HG03066 (cell line): ENCODE measurements at regions not wholly inside any gene's neighbourhood (a gene's known extent, or its start where the extent isn't known, plus 50 kb on each side); places are given as distances from the start of the nearest gene placed in this dataset.
"Not testable (repeated sequence)": the region's sequence is repeated elsewhere in the genome, so short reads cannot be mapped to it uniquely, and the experiment has no call there.

Experiments used
- ATAC-seq: cut with Tn5 transposase; IDR thresholded peaks from one replicate; pipeline ENCODE4 v1.9.1; 2021; ENCODE audit warnings: low read depth; ENCODE audit not compliant: unreplicated experiment

- no peak for ATAC-seq
Measured at GRCh38 chr13:44718467-44718866, 142.3 kb upstream of the TSC22D1 start.

DNA sequence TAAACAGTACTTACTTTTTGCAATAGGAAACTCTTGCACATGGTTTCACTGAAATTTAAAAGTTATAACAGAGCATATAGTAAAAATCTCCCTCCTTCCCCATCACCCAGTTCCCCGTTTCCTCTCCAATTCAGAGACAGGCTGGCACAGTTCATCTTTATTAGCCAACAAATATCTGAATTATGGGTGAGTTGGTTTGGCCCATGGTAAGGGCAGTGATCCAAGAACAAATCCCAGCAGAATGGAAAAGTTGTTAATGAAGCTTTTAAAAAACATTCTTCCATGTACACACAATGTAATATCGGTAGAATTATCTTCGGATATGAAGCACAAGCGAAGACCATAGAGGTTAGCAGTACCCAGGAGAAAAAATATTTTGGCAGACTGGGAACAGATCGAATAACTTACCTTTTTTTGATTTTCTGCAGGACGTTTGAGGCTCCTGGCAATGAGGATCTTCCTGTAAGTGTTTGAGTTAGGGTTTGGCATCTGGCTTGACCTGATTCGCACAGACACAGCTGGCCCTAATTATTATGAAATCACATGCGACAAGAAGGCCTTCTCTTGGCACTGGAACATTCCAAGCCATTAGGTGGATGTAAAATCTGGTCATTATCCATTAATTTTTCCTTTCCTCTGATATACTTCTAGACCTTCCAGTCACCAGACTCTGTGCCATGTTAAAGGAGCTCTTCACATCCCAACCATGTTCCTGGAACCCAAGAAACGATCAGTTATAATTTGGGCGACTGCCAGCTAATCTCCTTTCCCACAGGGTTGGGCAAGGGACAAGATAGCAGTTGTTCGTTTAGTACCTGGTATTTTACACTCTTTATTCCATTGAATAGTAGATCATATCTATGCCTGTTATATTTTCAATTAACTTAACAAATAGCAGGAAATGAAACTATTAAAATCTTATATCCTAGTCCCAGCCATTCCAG, 139.4 kb upstream of the TSC22D1 start:
- ATAC-seq, result no peak

DNA sequence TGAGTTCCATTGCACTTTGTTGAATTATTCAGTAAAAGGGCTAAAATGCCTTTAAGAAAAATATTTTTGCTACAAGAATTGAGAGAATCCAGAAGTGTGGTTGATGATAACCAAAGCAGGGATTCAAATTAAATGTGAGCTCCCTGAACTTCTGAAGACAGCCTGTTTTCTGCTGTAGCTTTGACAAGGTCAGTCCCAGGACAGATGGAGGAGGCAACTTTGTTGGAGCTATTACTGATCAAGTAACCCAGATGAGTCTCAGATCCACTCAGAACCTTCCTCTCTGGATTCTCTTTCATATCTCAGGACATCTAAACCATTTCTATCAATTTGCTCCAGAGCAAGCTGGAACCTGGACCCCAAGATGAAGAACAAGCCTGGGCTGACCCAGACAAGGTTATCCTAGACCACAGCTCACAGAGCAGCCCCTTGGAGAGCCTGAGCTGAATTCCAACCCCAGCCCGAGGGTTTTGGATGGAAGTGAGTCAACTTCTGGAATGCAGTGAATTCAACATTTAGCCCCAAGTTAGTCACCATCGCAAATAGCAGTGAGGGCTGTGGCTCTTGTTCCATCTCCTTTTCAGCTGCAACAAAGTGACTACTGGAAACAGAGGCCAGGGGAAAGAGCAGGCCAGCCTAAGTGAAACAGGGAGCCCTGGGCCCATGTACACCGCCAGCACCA, 137.8 kb upstream of the TSC22D1 start:
- ATAC-seq, result no peak

GRCh38 chr13:44711706-44712105, 135.6 kb upstream of the TSC22D1 start:
- no peak for ATAC-seq

- ATAC-seq, result no peak
Measured at GRCh38 chr13:44710576-44710975, 134.4 kb upstream of the TSC22D1 start.

DNA sequence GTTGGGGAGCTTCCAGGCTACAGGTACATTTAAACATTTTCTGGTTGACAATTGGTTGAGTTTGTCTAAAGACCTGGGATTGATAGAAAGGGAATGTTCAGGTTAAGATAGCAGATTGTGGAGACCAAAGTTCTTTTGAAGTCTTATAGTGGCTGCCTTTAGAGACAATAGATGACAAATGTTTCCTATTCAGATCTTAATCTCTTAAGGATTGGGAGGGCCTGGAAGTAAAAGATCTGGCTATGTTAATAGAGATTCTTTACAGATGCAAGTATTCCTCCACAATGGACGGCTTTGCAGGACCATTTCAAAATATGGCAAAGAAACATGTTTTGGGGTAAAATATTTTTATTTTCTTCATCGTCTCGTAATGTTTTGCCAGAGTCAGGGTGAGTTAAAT, 128.7 kb upstream of the TSC22D1 start:
- ATAC-seq, result not testable (repeated sequence)

DNA sequence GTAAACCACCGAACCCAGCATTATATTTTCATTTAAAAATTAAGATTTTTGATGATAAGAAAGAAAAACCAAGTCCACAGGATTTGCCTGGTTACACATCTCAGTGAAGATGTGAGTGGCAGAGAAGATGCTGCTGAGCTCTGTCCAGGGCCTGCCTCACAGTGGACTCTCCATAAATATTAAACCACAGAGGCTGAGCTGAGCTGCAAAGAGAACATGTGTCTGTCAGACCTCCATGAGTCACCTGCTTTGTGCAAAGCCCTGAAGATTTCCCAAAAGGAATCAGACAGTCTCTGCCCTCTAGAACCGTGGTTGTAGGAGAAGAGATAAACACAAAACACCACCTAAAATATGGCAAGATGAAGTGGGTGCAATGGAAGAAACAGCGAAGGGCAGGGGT, 127.2 kb upstream of the TSC22D1 start:
- ATAC-seq, result no peak

GRCh38 chr13:44698066-44698465, 121.9 kb upstream of the TSC22D1 start:
- no peak for ATAC-seq

DNA sequence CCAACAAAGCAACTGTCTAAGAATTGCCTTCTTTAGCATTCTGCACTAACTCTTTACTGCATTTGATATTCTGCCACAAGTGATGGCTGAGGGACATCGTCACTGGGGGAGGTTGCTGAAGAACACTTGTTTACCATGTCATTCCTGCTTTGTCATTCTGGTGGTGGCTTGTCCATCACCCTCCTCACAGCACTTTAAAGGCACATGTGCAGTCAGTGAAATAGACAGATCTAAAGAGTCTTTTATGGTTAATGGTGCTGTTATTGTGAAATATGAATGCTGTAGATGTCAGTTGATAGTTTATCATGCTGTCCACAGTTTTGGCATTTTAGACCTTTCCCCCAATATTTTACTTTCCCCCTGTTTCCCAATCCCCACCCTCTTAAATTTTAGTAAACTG, 120.9 kb upstream of the TSC22D1 start:
- ATAC-seq, result no peak

- no peak for ATAC-seq
Measured at GRCh38 chr13:44695520-44695919, 119.4 kb upstream of the TSC22D1 start.

DNA sequence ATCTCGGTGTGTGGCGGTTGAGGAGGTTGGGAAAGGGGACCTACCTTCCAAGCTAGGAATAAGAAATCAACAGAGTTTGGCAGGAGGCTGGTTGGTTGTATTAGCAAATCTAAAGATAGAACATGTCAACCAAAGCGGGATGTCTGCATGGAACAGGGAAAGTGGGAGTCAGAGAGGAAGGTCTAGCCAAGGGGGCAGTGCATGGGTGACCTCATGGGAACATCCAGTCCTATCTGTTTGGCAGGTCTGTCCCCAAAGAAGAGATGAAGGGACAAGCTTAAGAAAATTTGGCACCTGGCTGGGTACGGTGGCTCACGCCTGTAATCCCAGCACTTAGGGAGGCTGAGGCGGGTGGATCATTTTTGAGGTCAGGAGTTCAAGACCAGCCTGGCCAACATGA, 118.7 kb upstream of the TSC22D1 start:
- ATAC-seq, result no peak

- no peak for ATAC-seq
Measured at GRCh38 chr13:44694291-44694690, 118.2 kb upstream of the TSC22D1 start.

GRCh38 chr13:44693156-44693764, 117.1 kb upstream of the TSC22D1 start:
- ATAC-seq, result no peak

GRCh38 chr13:44692173-44692713, 116.1 kb upstream of the TSC22D1 start:
- ATAC-seq, result no peak

GRCh38 chr13:44690376-44690775, 114.2 kb upstream of the TSC22D1 start:
- no peak for ATAC-seq

- no peak for ATAC-seq
Measured at GRCh38 chr13:44688652-44689051, 112.5 kb upstream of the TSC22D1 start.

GRCh38 chr13:44686531-44686934, 110.4 kb upstream of the TSC22D1 start:
- no peak for ATAC-seq

DNA sequence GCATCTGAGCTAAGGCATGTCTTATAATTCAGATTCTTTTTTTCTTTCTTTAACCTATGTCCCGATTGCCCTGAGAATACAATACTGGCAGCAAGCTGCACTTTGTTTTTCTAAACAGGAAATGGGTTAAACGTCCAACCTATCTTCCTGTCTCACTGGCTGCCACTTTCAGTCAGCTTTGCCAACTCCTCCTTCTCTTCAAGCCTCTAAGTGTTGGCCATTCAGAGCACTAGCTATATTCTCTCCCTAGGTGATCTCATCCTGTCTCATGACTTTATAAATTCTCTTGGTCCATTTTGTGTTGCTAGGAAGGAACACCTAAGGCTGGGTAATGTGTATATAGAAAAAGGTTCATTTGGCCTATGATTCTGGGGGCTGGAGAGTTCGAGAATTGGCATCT, 109.5 kb upstream of the TSC22D1 start:
- ATAC-seq, result no peak

DNA sequence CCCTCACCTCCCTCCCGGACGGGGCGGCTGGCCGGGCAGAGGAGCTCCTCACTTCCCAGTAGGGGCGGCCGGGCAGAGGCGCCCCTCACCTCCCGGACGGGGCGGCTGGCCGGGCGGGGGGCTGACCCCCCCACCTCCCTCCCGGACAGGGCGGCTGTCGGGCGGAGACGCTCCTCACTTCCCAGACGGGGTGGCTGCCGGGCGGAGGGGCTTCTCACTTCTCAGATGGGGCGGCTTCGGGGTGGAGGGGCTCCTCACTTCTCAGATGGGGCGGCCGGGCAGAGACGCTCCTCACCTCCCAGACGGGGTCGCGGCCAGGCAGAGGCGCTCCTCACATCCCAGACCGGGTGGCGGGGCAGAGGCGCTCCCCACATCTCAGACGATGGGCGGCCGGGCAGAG, 106.3 kb upstream of the TSC22D1 start:
- ATAC-seq, result not testable (repeated sequence)

DNA sequence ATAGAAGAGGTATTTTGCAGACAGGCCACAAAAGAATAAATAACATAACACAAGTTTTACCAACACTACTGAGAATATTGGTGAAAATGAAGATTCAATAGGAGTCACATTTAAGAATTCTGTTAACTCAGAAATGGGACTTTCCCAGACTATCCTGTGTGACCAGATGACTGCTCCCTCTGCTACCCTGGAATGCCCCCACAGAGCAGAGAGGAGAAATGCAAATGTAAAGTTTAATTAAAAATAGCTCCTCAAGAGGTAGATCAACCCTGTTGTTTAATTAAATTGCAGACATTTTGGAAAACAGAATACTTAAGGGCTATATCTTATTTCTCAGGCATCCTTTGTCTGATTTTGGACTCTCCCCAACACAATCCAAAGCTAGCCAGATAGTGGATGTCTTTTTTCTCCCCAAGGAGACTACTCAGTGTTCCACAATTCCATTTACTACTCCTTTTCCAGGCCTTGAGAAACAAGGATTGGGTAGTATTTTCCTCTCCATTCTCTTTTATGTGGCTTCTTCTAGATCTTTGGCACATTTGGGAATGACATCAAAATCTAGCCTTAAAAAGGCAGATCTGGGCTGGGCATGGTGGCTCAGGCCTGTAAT, 104.7 kb upstream of the TSC22D1 start:
- ATAC-seq, result no peak

- no peak for ATAC-seq
Measured at GRCh38 chr13:44679597-44679996, 103.5 kb upstream of the TSC22D1 start.
